Erythroblast (primary cell): ENCODE measurements at regions not wholly inside any gene's neighbourhood (a gene's known extent, or its start where the extent isn't known, plus 50 kb on each side); places are given as distances from the start of the nearest gene placed in this dataset.

Experiments used
- GATA1 ChIP-seq: IDR thresholded peaks from 2 replicates; pipeline ENCODE4 v1.6.1; 2011; ENCODE audit warnings: low read depth, mild to moderate bottlenecking, control low read depth, low read length, moderate library complexity
- POLR2A ChIP-seq: IDR thresholded peaks from 2 replicates; pipeline ENCODE4 v1.6.1; 2011; ENCODE audit warnings: mild to moderate bottlenecking, low read length

- TF ChIP-seq POLR2A (no peak), GATA1 (no peak)
These were observed 92.5 kb upstream of the ENPP6 start for GRCh38 chr4:184310171-184310567.
